DND-41 (cell line): ENCODE measurements at regions not wholly inside any gene's neighbourhood (a gene's known extent, or its start where the extent isn't known, plus 50 kb on each side); places are given as distances from the start of the nearest gene placed in this dataset.

Source experiments
- ATAC-seq: fragments of 200-7000 bp; cut with Tn5 transposase; 3 replicates; pipeline ENCODE4 v1.9.1; 2021; ENCODE audit warnings: low read depth; ENCODE audit not compliant: insufficient read depth
- DNase-seq: peaks from one replicate; pipeline ENCODE4 v3.0.0-alpha.2; 2020
- H2AFZ ChIP-seq: 2 replicates; pipeline ENCODE4 v1.6.0; 2012; ENCODE audit warnings: low read depth, low read length
- H3K27ac ChIP-seq: 2 replicates; pipeline ENCODE4 v1.5.1; 2012; ENCODE audit warnings: low read length, inconsistent platforms
- H3K27me3 ChIP-seq: fragments of 200-600 bp; sonication (generic); 2 replicates; pipeline ENCODE4 v1.6.0; 2012; ENCODE audit warnings: low read length, mild to moderate bottlenecking, inconsistent platforms; ENCODE audit not compliant: insufficient read depth, poor library complexity
- H3K36me3 ChIP-seq: 2 replicates; pipeline ENCODE4 v1.5.1; 2012; ENCODE audit warnings: low read length, inconsistent platforms; ENCODE audit not compliant: insufficient read depth
- H3K4me1 ChIP-seq: 2 replicates; pipeline ENCODE4 v1.5.1; 2012; ENCODE audit warnings: mild to moderate bottlenecking, low read length; ENCODE audit not compliant: insufficient read depth
- H3K4me2 ChIP-seq: 2 replicates; pipeline ENCODE4 v1.6.0; 2012; ENCODE audit warnings: mild to moderate bottlenecking, moderate library complexity, low read length, inconsistent platforms; ENCODE audit not compliant: insufficient read depth
- H3K4me3 ChIP-seq, 2 experiments: fragments of 200-600 bp in 1 of 2; shearing (Covaris generic) in 1 of 2; 2 replicates each; pipeline ENCODE4 v1.5.1; 2012 to 2016; ENCODE audit warnings: inconsistent platforms in 2 of 2, low read length in 2 of 2, mild to moderate bottlenecking in 2 of 2, low read depth in 1 of 2, moderate library complexity in 1 of 2
- H3K79me2 ChIP-seq: 2 replicates; pipeline ENCODE4 v1.6.0; 2012; ENCODE audit warnings: low read length, inconsistent platforms; ENCODE audit not compliant: insufficient read depth
- H3K9ac ChIP-seq: 2 replicates; pipeline ENCODE4 v1.6.0; 2012; ENCODE audit warnings: low read depth, mild to moderate bottlenecking, inconsistent platforms, low read length, moderate library complexity
- H3K9me3 ChIP-seq: 2 replicates; pipeline ENCODE4 v1.5.1; 2012; ENCODE audit warnings: low read length, moderate library complexity, mild to moderate bottlenecking, inconsistent platforms; ENCODE audit not compliant: insufficient read depth, severe bottlenecking
- H4K20me1 ChIP-seq: 2 replicates; pipeline ENCODE4 v1.6.0; 2012; ENCODE audit warnings: low read length; ENCODE audit not compliant: insufficient read depth
- EZH2 ChIP-seq: IDR thresholded peaks from 3 replicates; pipeline ENCODE4 v1.6.1; 2012; ENCODE audit warnings: borderline replicate concordance, low read depth, mild to moderate bottlenecking, moderate library complexity, low read length, inconsistent platforms; ENCODE audit not compliant: severe bottlenecking
- TF ChIP-seq, protein P1 (sequence below): IDR thresholded peaks from 2 replicates; pipeline ENCODE4 v1.5.1; 2012; ENCODE audit warnings: borderline replicate concordance, low read length, moderate library complexity, mild to moderate bottlenecking; ENCODE audit not compliant: poor library complexity, severe bottlenecking; ENCODE audit errors: extremely low read depth

- Histone ChIP-seq H3K4me2 (no peak overlapping the region), H3K36me3 (no peaks in the 10 kb centered on the region), H3K27me3 (no peaks in the 10 kb centered on the region), H3K79me2 (no peaks in the 10 kb centered on the region), H3K4me1 (peaks cover 9% of the 10 kb centered on the region; the same call in 1 of the 2 replicates), H4K20me1 (no peaks in the 10 kb centered on the region), H3K9me3 (no peaks in the 10 kb centered on the region), H3K4me3 (no peak overlapping the region), H2AFZ (no peak overlapping the region), H3K9ac (no peak overlapping the region), H3K27ac (no peak overlapping the region)
- ATAC-seq: no peak
- no peak for DNase-seq
- TF ChIP-seq, protein P1, sequence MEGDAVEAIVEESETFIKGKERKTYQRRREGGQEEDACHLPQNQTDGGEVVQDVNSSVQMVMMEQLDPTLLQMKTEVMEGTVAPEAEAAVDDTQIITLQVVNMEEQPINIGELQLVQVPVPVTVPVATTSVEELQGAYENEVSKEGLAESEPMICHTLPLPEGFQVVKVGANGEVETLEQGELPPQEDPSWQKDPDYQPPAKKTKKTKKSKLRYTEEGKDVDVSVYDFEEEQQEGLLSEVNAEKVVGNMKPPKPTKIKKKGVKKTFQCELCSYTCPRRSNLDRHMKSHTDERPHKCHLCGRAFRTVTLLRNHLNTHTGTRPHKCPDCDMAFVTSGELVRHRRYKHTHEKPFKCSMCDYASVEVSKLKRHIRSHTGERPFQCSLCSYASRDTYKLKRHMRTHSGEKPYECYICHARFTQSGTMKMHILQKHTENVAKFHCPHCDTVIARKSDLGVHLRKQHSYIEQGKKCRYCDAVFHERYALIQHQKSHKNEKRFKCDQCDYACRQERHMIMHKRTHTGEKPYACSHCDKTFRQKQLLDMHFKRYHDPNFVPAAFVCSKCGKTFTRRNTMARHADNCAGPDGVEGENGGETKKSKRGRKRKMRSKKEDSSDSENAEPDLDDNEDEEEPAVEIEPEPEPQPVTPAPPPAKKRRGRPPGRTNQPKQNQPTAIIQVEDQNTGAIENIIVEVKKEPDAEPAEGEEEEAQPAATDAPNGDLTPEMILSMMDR: no peak
- no peak for TF ChIP-seq EZH2
These were observed 670.0 kb downstream of the XPNPEP1 start for GRCh38 chr10:109253306-109253705.

- Histone ChIP-seq H3K27ac (no peak overlapping the region), H3K9me3 (no peaks in the 10 kb centered on the region), H3K27me3 (no peaks in the 10 kb centered on the region), H3K4me1 (peaks cover 6% of the 10 kb centered on the region; the same call in 1 of the 2 replicates), H3K79me2 (no peaks in the 10 kb centered on the region), H3K9ac (no peak overlapping the region), H3K4me3 (no peak overlapping the region), H3K36me3 (no peaks in the 10 kb centered on the region), H4K20me1 (no peaks in the 10 kb centered on the region), H3K4me2 (no peak overlapping the region), H2AFZ (no peak overlapping the region)
- DNase-seq: no peak
- TF ChIP-seq, protein P1: no peak
- no peak for TF ChIP-seq EZH2
- ATAC-seq: no peak
These were observed 673.2 kb downstream of the XPNPEP1 start for GRCh38 chr10:109250152-109250551.

DNA sequence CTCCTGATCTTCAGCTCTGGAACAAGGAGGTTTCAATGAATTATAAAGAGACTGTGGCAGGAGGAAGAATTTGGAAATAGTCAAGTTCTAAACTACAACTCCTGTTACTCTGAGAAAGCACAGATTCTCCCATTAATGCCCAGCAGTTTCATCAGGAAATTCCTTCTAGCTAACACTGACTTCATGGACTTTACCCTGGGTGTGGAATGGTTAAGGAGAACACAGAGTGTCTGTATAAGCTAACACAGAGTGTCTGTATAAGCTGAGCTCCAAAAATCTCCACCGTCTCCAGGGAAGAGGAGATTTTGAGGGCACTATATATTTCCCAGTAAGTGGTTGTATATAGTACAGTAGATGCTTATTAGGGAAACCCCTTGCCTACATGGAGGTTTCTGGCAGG is 675.5 kb downstream of the XPNPEP1 start:
- no peak for DNase-seq
- ATAC-seq: no peak
- H3K4me2 ChIP-seq: no peak overlapping the region
- no peaks in the 10 kb centered on the region for H4K20me1 ChIP-seq
- no peaks in the 10 kb centered on the region for H3K36me3 ChIP-seq
- no peak overlapping the region for H3K27ac ChIP-seq
- H3K9me3 ChIP-seq: no peaks in the 10 kb centered on the region
- no peaks in the 10 kb centered on the region for H3K79me2 ChIP-seq
- no peak overlapping the region for H3K4me3 ChIP-seq
- no peaks in the 10 kb centered on the region for H3K4me1 ChIP-seq
- H3K9ac ChIP-seq: no peak overlapping the region
- no peaks in the 10 kb centered on the region for H3K27me3 ChIP-seq
- TF ChIP-seq EZH2: no peak
- TF ChIP-seq, protein P1: no peak
- no peak overlapping the region for H2AFZ ChIP-seq

DNA sequence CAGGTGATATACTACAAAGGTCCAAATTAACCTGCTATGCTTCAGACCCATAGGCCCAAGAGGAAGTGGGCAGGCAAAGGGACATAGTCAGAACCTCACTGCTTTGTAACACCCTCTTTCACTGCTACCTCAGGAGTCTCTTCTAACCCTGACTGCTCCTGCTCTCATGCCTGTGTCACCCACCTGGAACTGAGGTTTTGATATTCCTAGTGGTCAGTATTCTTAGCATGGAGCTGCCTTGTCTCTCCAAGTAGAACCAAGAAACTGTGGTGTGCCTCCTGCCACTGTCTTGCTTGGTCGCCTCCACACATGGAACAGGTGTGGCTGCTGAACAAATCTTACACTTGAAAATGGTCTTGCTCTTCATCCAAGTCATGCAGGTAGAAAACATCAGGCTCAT is 677.5 kb downstream of the XPNPEP1 start:
- no peaks in the 10 kb centered on the region for H4K20me1 ChIP-seq
- ATAC-seq: no peak

More for the DNA sequence above, 677.5 kb downstream of the XPNPEP1 start:
- H3K27me3 ChIP-seq: no peaks in the 10 kb centered on the region
- no peaks in the 10 kb centered on the region for H3K4me1 ChIP-seq
- TF ChIP-seq, protein P1: no peak
- no peak for TF ChIP-seq EZH2
- H3K27ac ChIP-seq: no peak overlapping the region
- no peaks in the 10 kb centered on the region for H3K9me3 ChIP-seq
- H3K4me2 ChIP-seq: no peak overlapping the region
- H3K9ac ChIP-seq: no peak overlapping the region
- H3K4me3 ChIP-seq: no peak overlapping the region
- H2AFZ ChIP-seq: no peak overlapping the region
- no peak for DNase-seq
- H3K79me2 ChIP-seq: no peaks in the 10 kb centered on the region
- H3K36me3 ChIP-seq: no peaks in the 10 kb centered on the region
